Panc1 (cell line): ENCODE measurements at regions not wholly inside any gene's neighbourhood (a gene's known extent, or its start where the extent isn't known, plus 50 kb on each side); places are given as distances from the start of the nearest gene placed in this dataset.

Experiments
- CTCF ChIP-seq: fragments of 450-650 bp; IDR thresholded peaks from 2 replicates; pipeline ENCODE4 v1.5.1; 2017; ENCODE audit warnings: mild to moderate bottlenecking
- POLR2AphosphoS5 ChIP-seq: IDR thresholded peaks from 2 replicates; pipeline ENCODE4 v1.6.1; 2012; ENCODE audit warnings: mild to moderate bottlenecking, low read depth, low read length, moderate library complexity

- TF ChIP-seq CTCF: no peak
- no peak for TF ChIP-seq POLR2AphosphoS5
Observed at GRCh38 chr9:108634672-108635462, 220.9 kb downstream of the ACTL7B start.
